ENCODE measurements at regions not wholly inside any gene's neighbourhood (a gene's known extent, or its start where the extent isn't known, plus 50 kb on each side); places are given as distances from the start of the nearest gene placed in this dataset.
A peak's percentile ranks its signal among the peaks of the same experiment; 100 is the strongest.

DNA sequence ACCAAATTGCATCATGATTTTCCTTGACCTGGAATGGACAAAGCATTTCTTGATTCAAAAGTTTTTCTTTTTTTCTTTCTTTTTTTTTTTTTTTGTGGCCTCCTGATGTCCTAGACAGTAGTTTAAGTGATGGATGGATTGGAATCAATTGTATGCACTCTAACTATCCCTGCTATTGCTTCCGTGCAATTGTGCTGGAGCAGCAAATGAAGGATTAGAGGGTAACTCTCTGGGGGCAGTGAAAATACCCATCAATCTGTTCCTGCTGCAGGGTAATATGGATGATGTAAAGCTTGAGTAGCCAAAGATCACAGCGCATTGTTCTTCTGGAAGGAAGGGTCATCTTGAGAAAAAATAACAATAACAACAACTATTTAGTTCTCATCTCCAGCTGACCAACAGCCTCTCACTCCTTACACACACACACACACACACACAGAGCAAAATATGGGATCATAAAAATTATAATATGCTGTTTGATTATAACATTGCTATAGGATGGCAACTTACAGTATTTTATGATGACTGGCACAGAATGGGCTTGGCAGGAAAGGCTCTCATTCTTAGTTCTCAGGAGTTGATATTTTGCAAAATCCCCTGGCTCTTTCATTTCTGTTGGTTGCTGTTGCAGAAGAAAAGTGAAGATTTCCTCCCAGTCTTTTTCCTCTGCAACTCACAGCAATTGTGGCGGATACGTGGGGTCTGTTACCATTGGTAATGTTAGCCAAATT is 160.9 kb upstream of the DMAC1 start:
- Histone ChIP-seq H3K4me3 (ENCODE audit: low read depth in 1 of 2, low read length in 2 of 2) (no peak overlapping the region), H3K27ac (ENCODE audit: low read depth in 2 of 2, low read length in 1 of 2) (no peak overlapping the region), H3K9me3 (ENCODE audit: control insufficient read depth in 2 of 2, insufficient read depth in 1 of 2, low read depth in 1 of 2, low read length in 1 of 2) (no peaks in the 10 kb centered on the region), H3K36me3 (ENCODE audit: control insufficient read depth in 2 of 2, insufficient read depth in 2 of 2, low read length in 1 of 2) (no peaks in the 10 kb centered on the region), H3K4me1 (ENCODE audit: control insufficient read depth in 2 of 2, insufficient read depth in 2 of 2, low read length in 1 of 2) (no peaks in the 10 kb centered on the region), H3K27me3 (ENCODE audit: control insufficient read depth in 1 of 2, insufficient read depth in 2 of 2, low read length in 2 of 2) (no peaks in the 10 kb centered on the region)
- WGBS, 2 donors: 87 to 90% methylated on average over 4 of the region's 4 CpGs

GRCh38 chr9:7957803-7958202 is 158.2 kb upstream of the DMAC1 start:
- 87 to 88% methylated on average over 2 of the region's 2 CpGs for WGBS, 2 donors
- H3K36me3 ChIP-seq (ENCODE audit: control insufficient read depth in 2 of 2, insufficient read depth in 2 of 2, low read length in 1 of 2): no peaks in the 10 kb centered on the region
- H3K9me3 ChIP-seq (ENCODE audit: control insufficient read depth in 2 of 2, insufficient read depth in 1 of 2, low read depth in 1 of 2, low read length in 1 of 2): no peaks in the 10 kb centered on the region
- no peaks in the 10 kb centered on the region for H3K27me3 ChIP-seq (ENCODE audit: control insufficient read depth in 1 of 2, insufficient read depth in 2 of 2, low read length in 2 of 2)
- no peak overlapping the region for H3K4me3 ChIP-seq (ENCODE audit: low read depth in 1 of 2, low read length in 2 of 2)
- H3K4me1 ChIP-seq (ENCODE audit: control insufficient read depth in 2 of 2, insufficient read depth in 2 of 2, low read length in 1 of 2): no peaks in the 10 kb centered on the region
- no peak overlapping the region for H3K27ac ChIP-seq (ENCODE audit: low read depth in 2 of 2, low read length in 1 of 2)

DNA sequence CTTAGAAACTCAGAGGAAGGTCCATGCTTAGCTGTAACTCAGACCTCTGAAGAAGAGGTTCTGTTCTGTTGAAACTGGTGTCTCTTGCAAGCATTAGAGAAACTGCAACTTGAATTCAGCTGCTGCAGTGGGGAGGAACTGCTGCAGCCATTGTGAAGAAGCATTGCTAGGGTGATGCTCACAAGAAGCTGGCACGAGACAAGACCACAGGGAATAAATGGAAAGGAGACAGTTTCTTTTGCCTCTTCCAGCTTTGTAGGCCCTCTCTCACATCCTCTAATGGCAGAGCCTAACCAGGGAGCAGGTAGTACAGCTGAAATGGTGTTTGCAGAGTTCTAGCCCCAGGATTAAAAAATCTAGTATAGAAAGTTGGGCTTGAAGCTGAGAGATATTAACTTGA is 148.0 kb upstream of the DMAC1 start:
- no peaks in the 10 kb centered on the region for H3K27me3 ChIP-seq (ENCODE audit: control insufficient read depth in 1 of 2, insufficient read depth in 2 of 2, low read length in 2 of 2)
- no peaks in the 10 kb centered on the region for H3K4me1 ChIP-seq (ENCODE audit: control insufficient read depth in 2 of 2, insufficient read depth in 2 of 2, low read length in 1 of 2)
- 76 to 78% methylated on average over 1 of the region's 1 CpG for WGBS, 2 donors
- no peak overlapping the region for H3K27ac ChIP-seq (ENCODE audit: low read depth in 2 of 2, low read length in 1 of 2)
- no peak overlapping the region for H3K4me3 ChIP-seq (ENCODE audit: low read depth in 1 of 2, low read length in 2 of 2)
- no peaks in the 10 kb centered on the region for H3K36me3 ChIP-seq (ENCODE audit: control insufficient read depth in 2 of 2, insufficient read depth in 2 of 2, low read length in 1 of 2)
- no peaks in the 10 kb centered on the region for H3K9me3 ChIP-seq (ENCODE audit: control insufficient read depth in 2 of 2, insufficient read depth in 1 of 2, low read depth in 1 of 2, low read length in 1 of 2)

- Histone ChIP-seq H3K4me1 (ENCODE audit: control insufficient read depth in 2 of 2, insufficient read depth in 2 of 2, low read length in 1 of 2) (no peaks in the 10 kb centered on the region), H3K27me3 (ENCODE audit: control insufficient read depth in 1 of 2, insufficient read depth in 2 of 2, low read length in 2 of 2) (no peaks in the 10 kb centered on the region), H3K4me3 (ENCODE audit: low read depth in 1 of 2, low read length in 2 of 2) (no peak overlapping the region), H3K27ac (ENCODE audit: low read depth in 2 of 2, low read length in 1 of 2) (no peak overlapping the region), H3K9me3 (ENCODE audit: control insufficient read depth in 2 of 2, insufficient read depth in 1 of 2, low read depth in 1 of 2, low read length in 1 of 2) (no peaks in the 10 kb centered on the region), H3K36me3 (ENCODE audit: control insufficient read depth in 2 of 2, insufficient read depth in 2 of 2, low read length in 1 of 2) (no peaks in the 10 kb centered on the region)
- WGBS, 2 donors: 49 to 73% methylated on average over 3 of the region's 3 CpGs
Measured at GRCh38 chr9:7946458-7946857, 146.9 kb upstream of the DMAC1 start.

GRCh38 chr9:7944572-7944971 is 145.0 kb upstream of the DMAC1 start:
- H3K4me3 ChIP-seq (ENCODE audit: low read depth in 1 of 2, low read length in 2 of 2): no peak overlapping the region
- H3K4me1 ChIP-seq (ENCODE audit: control insufficient read depth in 2 of 2, insufficient read depth in 2 of 2, low read length in 1 of 2): no peaks in the 10 kb centered on the region
- WGBS, 2 donors: 38 to 55% methylated on average over 2 of the region's 2 CpGs

GRCh38 chr9:7937761-7938491 is 138.3 kb upstream of the DMAC1 start:
- no peaks in the 10 kb centered on the region for H3K36me3 ChIP-seq (ENCODE audit: control insufficient read depth in 2 of 2, insufficient read depth in 2 of 2, low read length in 1 of 2)
- H3K27ac ChIP-seq (ENCODE audit: low read depth in 2 of 2, low read length in 1 of 2): no peak overlapping the region
- no peak overlapping the region for H3K4me3 ChIP-seq (ENCODE audit: low read depth in 1 of 2, low read length in 2 of 2)
- peaks cover 0 to 5% of the 10 kb centered on the region in 2 donors for H3K4me1 ChIP-seq (ENCODE audit: control insufficient read depth in 2 of 2, insufficient read depth in 2 of 2, low read length in 1 of 2)
- no peaks in the 10 kb centered on the region for H3K27me3 ChIP-seq (ENCODE audit: control insufficient read depth in 1 of 2, insufficient read depth in 2 of 2, low read length in 2 of 2)
- 56 to 60% methylated on average over 7 of the region's 7 CpGs for WGBS, 2 donors
- H3K9me3 ChIP-seq (ENCODE audit: control insufficient read depth in 2 of 2, insufficient read depth in 1 of 2, low read depth in 1 of 2, low read length in 1 of 2): no peaks in the 10 kb centered on the region

More at GRCh38 chr9:7944572-7944971, 145.0 kb upstream of the DMAC1 start:
- Histone ChIP-seq H3K9me3 (ENCODE audit: control insufficient read depth in 2 of 2, insufficient read depth in 1 of 2, low read depth in 1 of 2, low read length in 1 of 2) (no peaks in the 10 kb centered on the region), H3K27me3 (ENCODE audit: control insufficient read depth in 1 of 2, insufficient read depth in 2 of 2, low read length in 2 of 2) (no peaks in the 10 kb centered on the region), H3K27ac (ENCODE audit: low read depth in 2 of 2, low read length in 1 of 2) (no peak overlapping the region), H3K36me3 (ENCODE audit: control insufficient read depth in 2 of 2, insufficient read depth in 2 of 2, low read length in 1 of 2) (no peaks in the 10 kb centered on the region)

- Histone ChIP-seq H3K4me3 (ENCODE audit: low read depth in 1 of 2, low read length in 2 of 2) (no peak overlapping the region), H3K9me3 (ENCODE audit: control insufficient read depth in 2 of 2, insufficient read depth in 1 of 2, low read depth in 1 of 2, low read length in 1 of 2) (no peaks in the 10 kb centered on the region), H3K27ac (ENCODE audit: low read depth in 2 of 2, low read length in 1 of 2) (no peak overlapping the region), H3K36me3 (ENCODE audit: control insufficient read depth in 2 of 2, insufficient read depth in 2 of 2, low read length in 1 of 2) (no peaks in the 10 kb centered on the region), H3K4me1 (ENCODE audit: control insufficient read depth in 2 of 2, insufficient read depth in 2 of 2, low read length in 1 of 2) (peaks cover 0 to 5% of the 10 kb centered on the region in 2 donors), H3K27me3 (ENCODE audit: control insufficient read depth in 1 of 2, insufficient read depth in 2 of 2, low read length in 2 of 2) (no peaks in the 10 kb centered on the region)
- WGBS, 2 donors: 52 to 68% methylated on average over 1 of the region's 1 CpG
Measured at GRCh38 chr9:7936996-7937395, 137.4 kb upstream of the DMAC1 start.

DNA sequence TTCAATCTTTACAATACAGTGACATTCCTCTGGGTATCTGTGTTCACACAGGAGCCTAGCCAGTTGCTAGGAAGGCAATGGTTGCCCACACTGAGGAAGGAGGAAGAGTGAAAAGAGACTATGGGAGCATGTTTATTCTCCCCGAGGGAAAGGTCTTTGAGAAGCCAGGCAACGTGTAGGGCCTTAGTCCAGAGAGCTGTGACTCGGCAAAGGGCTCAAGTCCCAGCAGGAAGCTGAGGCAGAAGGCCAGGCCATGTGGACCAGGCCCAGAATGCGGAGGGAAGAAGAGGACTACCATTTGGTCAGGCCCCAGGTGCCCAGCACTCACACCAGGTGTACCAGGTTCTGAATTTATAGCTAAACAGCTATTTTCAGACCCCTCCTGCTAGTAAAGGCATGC is 136.6 kb upstream of the DMAC1 start:
- 28 to 37% methylated on average over 4 of the region's 4 CpGs for WGBS, 2 donors
- H3K4me1 ChIP-seq (ENCODE audit: control insufficient read depth in 2 of 2, insufficient read depth in 2 of 2, low read length in 1 of 2): peaks cover 0 to 5% of the 10 kb centered on the region in 2 donors
- no peaks in the 10 kb centered on the region for H3K36me3 ChIP-seq (ENCODE audit: control insufficient read depth in 2 of 2, insufficient read depth in 2 of 2, low read length in 1 of 2)
- no peak overlapping the region for H3K4me3 ChIP-seq (ENCODE audit: low read depth in 1 of 2, low read length in 2 of 2)
- no peaks in the 10 kb centered on the region for H3K27me3 ChIP-seq (ENCODE audit: control insufficient read depth in 1 of 2, insufficient read depth in 2 of 2, low read length in 2 of 2)
- no peaks in the 10 kb centered on the region for H3K9me3 ChIP-seq (ENCODE audit: control insufficient read depth in 2 of 2, insufficient read depth in 1 of 2, low read depth in 1 of 2, low read length in 1 of 2)
- peak overlapping the region in 1 of 2 donors; percentile 63 for H3K27ac ChIP-seq (ENCODE audit: low read depth in 2 of 2, low read length in 1 of 2)

GRCh38 chr9:7935681-7936080 is 136.1 kb upstream of the DMAC1 start:
- no peaks in the 10 kb centered on the region for H3K36me3 ChIP-seq (ENCODE audit: control insufficient read depth in 2 of 2, insufficient read depth in 2 of 2, low read length in 1 of 2)

GRCh38 chr9:7932767-7933166 is 133.2 kb upstream of the DMAC1 start:
- Histone ChIP-seq H3K36me3 (ENCODE audit: control insufficient read depth in 2 of 2, insufficient read depth in 2 of 2, low read length in 1 of 2) (no peaks in the 10 kb centered on the region), H3K27ac (ENCODE audit: low read depth in 2 of 2, low read length in 1 of 2) (no peak overlapping the region), H3K4me3 (ENCODE audit: low read depth in 1 of 2, low read length in 2 of 2) (no peak overlapping the region), H3K9me3 (ENCODE audit: control insufficient read depth in 2 of 2, insufficient read depth in 1 of 2, low read depth in 1 of 2, low read length in 1 of 2) (no peaks in the 10 kb centered on the region), H3K27me3 (ENCODE audit: control insufficient read depth in 1 of 2, insufficient read depth in 2 of 2, low read length in 2 of 2) (no peaks in the 10 kb centered on the region), H3K4me1 (ENCODE audit: control insufficient read depth in 2 of 2, insufficient read depth in 2 of 2, low read length in 1 of 2) (peaks cover 0 to 5% of the 10 kb centered on the region in 2 donors)
- WGBS, 2 donors: 79 to 85% methylated on average over 4 of the region's 4 CpGs

More at GRCh38 chr9:7935681-7936080, 136.1 kb upstream of the DMAC1 start:
- no peak overlapping the region for H3K4me3 ChIP-seq (ENCODE audit: low read depth in 1 of 2, low read length in 2 of 2)
- 12 to 19% methylated on average over 2 of the region's 2 CpGs for WGBS, 2 donors
- no peaks in the 10 kb centered on the region for H3K27me3 ChIP-seq (ENCODE audit: control insufficient read depth in 1 of 2, insufficient read depth in 2 of 2, low read length in 2 of 2)
- H3K9me3 ChIP-seq (ENCODE audit: control insufficient read depth in 2 of 2, insufficient read depth in 1 of 2, low read depth in 1 of 2, low read length in 1 of 2): no peaks in the 10 kb centered on the region
- H3K4me1 ChIP-seq (ENCODE audit: control insufficient read depth in 2 of 2, insufficient read depth in 2 of 2, low read length in 1 of 2): peaks cover 0 to 5% of the 10 kb centered on the region in 2 donors
- no peak overlapping the region for H3K27ac ChIP-seq (ENCODE audit: low read depth in 2 of 2, low read length in 1 of 2)
